ENCODE measurements at regions not wholly inside any gene's neighbourhood (a gene's known extent, or its start where the extent isn't known, plus 50 kb on each side); places are given as distances from the start of the nearest gene placed in this dataset.

DNA sequence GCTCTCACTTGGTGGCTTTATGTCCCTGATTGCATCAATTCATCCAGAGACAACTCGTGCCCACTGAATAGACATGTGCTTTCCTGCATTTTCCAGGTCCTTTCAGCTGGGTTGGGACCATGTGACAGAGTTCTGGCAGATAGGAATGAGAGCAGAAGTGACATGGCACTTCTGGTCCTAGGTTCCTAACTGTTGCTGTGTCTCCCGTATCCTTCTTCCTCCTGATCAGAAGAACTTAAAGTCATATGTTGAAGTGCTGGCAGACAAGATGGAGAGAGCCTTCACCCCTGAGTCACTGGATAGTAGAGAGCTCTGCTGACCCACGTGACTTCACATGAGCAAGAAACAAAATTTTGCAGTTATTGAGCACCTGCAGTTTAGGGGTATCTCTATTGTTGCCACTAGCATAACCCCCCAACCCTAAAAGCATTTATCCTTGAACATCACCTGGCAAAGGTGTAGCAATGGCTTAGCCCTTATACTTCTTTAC is 80.0 kb downstream of the NREP start:
- DNase-seq (ENCODE audit: low read depth): peak; percentile 20

GRCh38 chr5:111676466-111676865 is 80.5 kb downstream of the NREP start:
- DNase-seq (ENCODE audit: low read depth): peak; percentile 72

- DNase-seq (ENCODE audit: low read depth): no peak
Measured at GRCh38 chr5:111675201-111675934, 81.6 kb downstream of the NREP start.

DNA sequence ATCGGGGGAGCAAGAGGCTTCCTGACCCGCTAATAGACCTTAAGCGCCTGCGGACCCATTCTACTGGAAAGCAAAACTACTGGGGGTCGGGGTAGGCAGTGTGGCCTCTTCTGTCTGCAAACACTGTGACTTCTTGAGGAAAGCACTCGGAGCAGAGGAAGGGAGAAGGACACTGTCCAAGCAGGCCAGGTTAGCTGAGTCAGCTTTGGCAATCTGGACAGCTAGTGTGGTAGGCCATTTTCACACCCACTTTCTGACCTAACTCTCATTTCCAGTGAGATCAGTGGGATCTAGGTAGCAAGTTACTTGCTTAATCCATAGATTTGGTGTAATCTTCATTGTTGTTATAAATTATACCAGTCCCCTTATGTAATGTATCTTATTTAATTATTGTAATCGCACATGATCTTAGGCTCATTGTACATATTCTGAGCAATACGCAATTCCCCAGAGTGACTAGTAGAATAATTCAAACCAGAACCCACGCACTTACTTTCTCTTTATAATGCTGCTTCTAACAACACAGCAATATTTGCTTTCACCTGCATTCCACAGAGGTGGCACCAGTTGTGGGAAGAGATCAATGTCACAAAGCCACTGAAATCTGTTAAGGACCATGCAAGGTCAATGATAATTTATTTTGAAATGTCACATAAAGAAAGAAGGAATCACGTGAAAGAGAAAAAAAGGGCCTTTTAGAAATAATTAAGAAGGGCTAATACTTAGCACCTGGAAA is 82.9 kb downstream of the NREP start:
- DNase-seq (ENCODE audit: low read depth): no peak

DNA sequence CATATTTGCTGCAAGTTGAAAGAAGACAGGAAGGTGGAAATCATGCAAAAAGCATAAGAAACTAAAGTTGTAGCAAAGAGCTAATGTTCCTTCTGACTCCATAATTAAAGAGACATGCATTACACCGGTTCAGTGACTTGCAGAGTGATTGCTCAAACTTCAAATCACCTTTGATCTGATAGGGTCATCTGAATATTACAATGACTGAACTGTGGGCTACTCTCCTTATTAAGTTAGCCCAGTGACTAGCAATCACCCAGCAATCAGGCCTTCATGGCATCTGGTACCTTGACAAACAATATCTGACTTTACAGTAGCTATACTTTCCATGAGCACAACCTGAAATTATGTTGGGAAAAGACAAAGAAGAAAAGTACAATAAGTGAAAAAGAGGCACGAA is 84.9 kb downstream of the NREP start:
- DNase-seq (ENCODE audit: low read depth): no peak

- peak; percentile 15 for DNase-seq (ENCODE audit: low read depth)
Measured at GRCh38 chr5:111670826-111671492, 86.0 kb downstream of the NREP start.

- DNase-seq (ENCODE audit: low read depth): peak; percentile 84
Measured at GRCh38 chr5:111668477-111669414, 88.2 kb downstream of the NREP start.

DNA sequence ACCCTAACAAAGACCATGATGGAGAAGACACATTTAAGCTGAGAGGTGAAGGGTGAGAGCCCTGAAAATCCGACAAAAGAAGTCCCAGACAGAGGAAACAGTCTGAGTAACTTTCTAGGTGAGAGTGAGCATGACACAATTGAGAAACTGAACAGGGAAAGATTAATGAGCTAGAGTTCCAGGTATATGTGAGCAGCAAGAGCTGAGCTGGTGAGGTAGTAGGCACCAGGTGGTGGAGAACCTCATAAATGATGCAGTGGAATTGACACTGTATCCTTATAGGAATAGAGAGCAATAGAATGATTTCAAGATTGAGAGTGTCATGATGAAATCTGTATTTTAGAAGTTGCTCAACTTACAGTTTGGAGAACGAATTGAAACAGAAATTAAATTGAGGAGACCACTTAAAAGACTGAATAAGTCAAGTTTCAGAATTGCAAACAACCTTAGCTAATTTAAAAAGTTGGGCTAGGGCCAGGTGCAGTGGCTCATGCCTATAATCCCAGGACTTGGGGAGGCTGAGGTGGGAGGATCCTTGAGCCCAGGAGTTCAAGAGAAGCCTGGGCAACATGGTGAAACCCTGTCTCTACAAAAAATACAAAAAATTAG is 89.8 kb downstream of the NREP start:
- no peak for DNase-seq (ENCODE audit: low read depth)

GRCh38 chr5:111656580-111656979 is 100.4 kb downstream of the NREP start:
- DNase-seq (ENCODE audit: low read depth): no peak

DNA sequence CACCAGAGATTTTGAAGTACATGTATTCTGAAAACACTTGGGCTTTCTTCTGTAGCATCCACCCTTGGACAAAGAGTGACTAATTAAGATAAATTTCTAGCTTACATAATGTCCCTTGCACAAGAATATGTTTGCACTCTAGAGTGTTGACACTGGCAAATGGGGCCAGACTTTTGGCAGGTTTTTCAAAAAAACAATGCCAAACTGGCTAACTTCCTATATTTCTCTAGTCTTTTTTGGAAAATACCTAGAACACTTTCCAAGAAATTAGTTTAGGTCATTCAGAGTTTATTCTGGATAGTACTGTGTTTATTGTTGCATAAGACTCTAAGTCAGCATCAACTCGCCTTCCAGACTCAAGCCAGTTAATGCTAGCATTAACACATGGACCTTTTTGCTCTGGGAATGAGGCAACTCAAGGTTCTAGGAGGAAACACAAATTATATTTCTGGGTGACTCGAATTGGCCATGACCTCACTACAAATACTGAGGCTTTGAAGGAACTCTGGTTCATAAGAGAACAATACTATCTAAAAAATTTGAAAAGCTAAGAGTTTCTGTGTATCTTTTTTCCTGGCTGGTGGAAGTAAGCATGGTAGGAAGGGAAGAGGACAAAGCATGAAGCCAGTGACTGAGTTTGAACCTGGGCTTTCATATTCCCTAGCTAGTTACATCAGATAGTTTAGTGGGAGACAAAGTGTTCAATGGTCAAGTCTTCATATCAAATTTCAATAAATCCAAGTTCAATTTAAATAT is 101.6 kb downstream of the NREP start:
- DNase-seq (ENCODE audit: low read depth): peak; percentile 45

DNA sequence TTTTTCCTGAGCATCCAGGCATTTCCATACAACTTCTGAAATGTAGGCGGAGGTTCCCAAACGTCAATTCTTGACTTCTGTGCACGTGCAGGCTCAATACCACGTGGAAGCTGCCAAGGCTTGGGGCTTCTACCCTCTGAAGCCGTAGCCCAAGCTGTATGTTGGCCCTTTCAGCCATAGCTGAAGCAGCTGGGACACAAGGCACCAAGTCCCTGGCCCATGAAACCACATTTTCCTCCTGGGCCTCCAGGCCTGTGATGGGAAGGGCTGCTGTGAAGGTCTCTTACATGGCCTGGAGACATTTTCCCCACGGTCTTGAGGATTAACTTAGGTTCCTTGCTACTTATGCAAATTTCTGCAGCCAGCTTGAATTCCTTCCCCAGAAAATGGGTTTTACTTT is 103.6 kb downstream of the NREP start:
- no peak for DNase-seq (ENCODE audit: low read depth)

DNA sequence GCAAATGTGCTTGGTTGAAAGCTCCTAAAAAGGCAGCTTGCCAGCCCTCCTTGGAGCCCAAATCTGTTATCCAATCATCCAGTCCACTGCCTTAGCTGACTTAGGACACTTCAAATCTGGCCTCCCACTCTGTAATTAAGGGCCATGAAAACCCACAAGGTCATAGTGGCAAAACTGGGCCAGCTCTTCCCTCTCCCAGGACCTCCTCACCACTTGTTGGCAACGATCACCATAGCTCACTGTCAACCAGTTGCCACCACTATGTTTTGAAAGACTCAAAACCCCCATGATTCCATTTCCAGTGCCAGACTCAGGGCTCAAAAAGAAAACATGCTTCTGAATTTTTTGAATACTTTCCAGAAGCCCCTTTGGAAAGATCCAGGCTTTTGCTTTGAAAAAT is 107.5 kb downstream of the NREP start:
- DNase-seq (ENCODE audit: low read depth): no peak

- no peak for DNase-seq (ENCODE audit: low read depth)
Measured at GRCh38 chr5:111645303-111645838, 111.6 kb downstream of the NREP start.

- no peak for DNase-seq (ENCODE audit: low read depth)
Measured at GRCh38 chr5:111643499-111643898, 113.5 kb downstream of the NREP start.

DNA sequence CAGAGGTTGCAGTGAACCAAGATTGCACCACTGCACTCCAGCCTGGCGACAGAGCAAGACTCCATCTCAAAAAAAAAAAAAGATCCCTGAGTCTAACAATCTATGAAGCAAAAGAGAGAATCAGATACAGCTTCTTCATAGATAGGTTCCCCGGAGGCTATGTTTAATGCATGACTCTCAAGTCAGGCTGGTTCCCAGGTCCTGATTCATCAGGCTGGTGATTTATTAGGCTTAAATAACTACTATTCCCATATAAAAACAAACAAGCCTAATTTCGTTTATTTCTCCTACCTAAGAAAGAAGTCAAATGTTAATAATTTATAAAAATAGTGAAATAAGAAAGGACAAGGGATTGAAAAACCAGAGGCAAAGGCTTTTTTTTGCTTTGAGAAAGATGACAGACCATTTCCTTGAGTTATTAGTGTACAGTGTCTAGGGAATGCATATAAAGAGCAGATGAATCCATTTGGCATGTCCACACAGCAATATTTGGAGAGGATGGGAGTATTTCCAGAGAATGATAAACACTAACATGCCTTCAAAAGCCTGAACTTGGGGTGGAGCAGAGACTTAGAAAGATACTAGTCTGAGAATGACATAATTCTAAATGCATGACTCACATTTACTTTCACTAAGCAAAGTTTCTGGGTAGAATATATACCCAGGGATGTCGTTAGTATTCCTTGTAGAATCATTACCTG is 115.3 kb downstream of the NREP start:
- peak; percentile 93 for DNase-seq (ENCODE audit: low read depth)

DNA sequence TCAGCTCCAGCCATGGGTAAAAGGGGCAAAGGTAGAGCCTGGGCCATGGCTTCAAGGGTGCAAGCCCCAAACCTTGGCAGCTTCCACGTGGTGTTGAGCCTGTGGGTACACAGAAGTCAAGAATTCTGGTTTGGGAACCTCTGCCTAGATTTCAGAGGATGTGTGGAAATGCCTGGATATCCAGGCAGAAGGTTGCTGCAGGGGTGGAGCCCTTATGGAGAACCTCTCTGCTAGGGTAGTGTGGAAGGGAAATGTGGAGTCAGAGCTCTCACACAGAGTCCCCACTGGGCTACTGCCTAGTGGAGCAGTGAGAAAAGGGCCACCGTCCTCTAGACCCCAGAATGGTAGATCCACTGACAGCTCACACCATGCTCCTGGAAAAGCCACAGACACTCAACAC is 117.1 kb downstream of the NREP start:
- no peak for DNase-seq (ENCODE audit: low read depth)

GRCh38 chr5:111636736-111637135 is 120.3 kb downstream of the NREP start:
- DNase-seq (ENCODE audit: low read depth): no peak

- no peak for DNase-seq (ENCODE audit: low read depth)
Measured at GRCh38 chr5:111635916-111636570, 121.0 kb downstream of the NREP start.

Measured in EH (cell line).